ENCODE measurements at regions not wholly inside any gene's neighbourhood (a gene's known extent, or its start where the extent isn't known, plus 50 kb on each side); places are given as distances from the start of the nearest gene placed in this dataset.

GRCh38 chr3:106699122-106699521 is 678.1 kb upstream of the CCDC54 start:
- TF ChIP-seq POLR2AphosphoS5 (IDR thresholded peaks at IDR 0.05; ENCODE audit: low read depth) (no peak), SPI1 (IDR thresholded peaks at IDR 0.05; ENCODE audit: borderline replicate concordance, low read depth) (no peak), GABPA (IDR thresholded peaks at IDR 0.05; ENCODE audit: low read depth) (no peak), CTCF (IDR thresholded peaks at IDR 0.05; ENCODE audit: insufficient read depth, low read length) (no peak)
- TF ChIP-seq, protein P1, sequence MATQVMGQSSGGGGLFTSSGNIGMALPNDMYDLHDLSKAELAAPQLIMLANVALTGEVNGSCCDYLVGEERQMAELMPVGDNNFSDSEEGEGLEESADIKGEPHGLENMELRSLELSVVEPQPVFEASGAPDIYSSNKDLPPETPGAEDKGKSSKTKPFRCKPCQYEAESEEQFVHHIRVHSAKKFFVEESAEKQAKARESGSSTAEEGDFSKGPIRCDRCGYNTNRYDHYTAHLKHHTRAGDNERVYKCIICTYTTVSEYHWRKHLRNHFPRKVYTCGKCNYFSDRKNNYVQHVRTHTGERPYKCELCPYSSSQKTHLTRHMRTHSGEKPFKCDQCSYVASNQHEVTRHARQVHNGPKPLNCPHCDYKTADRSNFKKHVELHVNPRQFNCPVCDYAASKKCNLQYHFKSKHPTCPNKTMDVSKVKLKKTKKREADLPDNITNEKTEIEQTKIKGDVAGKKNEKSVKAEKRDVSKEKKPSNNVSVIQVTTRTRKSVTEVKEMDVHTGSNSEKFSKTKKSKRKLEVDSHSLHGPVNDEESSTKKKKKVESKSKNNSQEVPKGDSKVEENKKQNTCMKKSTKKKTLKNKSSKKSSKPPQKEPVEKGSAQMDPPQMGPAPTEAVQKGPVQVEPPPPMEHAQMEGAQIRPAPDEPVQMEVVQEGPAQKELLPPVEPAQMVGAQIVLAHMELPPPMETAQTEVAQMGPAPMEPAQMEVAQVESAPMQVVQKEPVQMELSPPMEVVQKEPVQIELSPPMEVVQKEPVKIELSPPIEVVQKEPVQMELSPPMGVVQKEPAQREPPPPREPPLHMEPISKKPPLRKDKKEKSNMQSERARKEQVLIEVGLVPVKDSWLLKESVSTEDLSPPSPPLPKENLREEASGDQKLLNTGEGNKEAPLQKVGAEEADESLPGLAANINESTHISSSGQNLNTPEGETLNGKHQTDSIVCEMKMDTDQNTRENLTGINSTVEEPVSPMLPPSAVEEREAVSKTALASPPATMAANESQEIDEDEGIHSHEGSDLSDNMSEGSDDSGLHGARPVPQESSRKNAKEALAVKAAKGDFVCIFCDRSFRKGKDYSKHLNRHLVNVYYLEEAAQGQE (IDR thresholded peaks at IDR 0.05; ENCODE audit: insufficient replicate concordance, low read depth) = no peak
- no peak for DNase-seq (ENCODE audit: low read depth in 1 of 2, low spot score in 1 of 2)
- Histone ChIP-seq H3K4me3 (replicated peaks; ENCODE audit: insufficient read depth, low read length) (no peak overlapping the region), H3K27me3 (ENCODE audit: insufficient read depth, poor library complexity, severe bottlenecking) (no peaks in the 10 kb centered on the region), H3K27ac (replicated peaks) (no peak overlapping the region)

- no peak for DNase-seq (ENCODE audit: low read depth in 1 of 2, low spot score in 1 of 2)
- no peak for TF ChIP-seq CTCF (IDR thresholded peaks at IDR 0.05; ENCODE audit: insufficient read depth, low read length)
- TF ChIP-seq, protein P1 (IDR thresholded peaks at IDR 0.05; ENCODE audit: insufficient replicate concordance, low read depth) = no peak
- no peak for TF ChIP-seq GABPA (IDR thresholded peaks at IDR 0.05; ENCODE audit: low read depth)
- TF ChIP-seq POLR2AphosphoS5 (IDR thresholded peaks at IDR 0.05; ENCODE audit: low read depth) = no peak
- TF ChIP-seq SPI1 (IDR thresholded peaks at IDR 0.05; ENCODE audit: borderline replicate concordance, low read depth) = no peak
- no peak overlapping the region for H3K4me3 ChIP-seq (replicated peaks; ENCODE audit: insufficient read depth, low read length)
- H3K27ac ChIP-seq (replicated peaks) = no peak overlapping the region
- no peaks in the 10 kb centered on the region for H3K27me3 ChIP-seq (ENCODE audit: insufficient read depth, poor library complexity, severe bottlenecking)
These were observed 676.3 kb upstream of the CCDC54 start for GRCh38 chr3:106700981-106701380.

DNA sequence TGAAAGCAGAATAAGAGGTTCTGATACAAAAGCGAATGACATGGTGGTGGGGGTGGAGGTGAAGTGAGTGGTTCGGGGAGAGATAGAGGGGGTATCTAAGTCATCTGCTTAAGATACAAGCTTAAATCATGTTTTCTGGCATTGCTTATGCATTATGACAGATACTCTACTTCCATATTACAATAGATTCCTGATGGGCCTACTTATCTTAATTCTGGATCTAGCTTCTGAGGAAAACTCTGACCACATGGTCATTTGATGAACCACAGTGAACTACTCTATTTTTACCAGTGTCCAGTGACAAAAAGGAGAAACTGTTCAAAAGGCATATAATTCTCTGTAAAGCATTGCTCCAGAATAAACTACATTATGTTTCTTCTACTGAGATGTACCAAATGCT is 673.7 kb upstream of the CCDC54 start:
- Histone ChIP-seq H3K27ac (replicated peaks) (no peak overlapping the region), H3K4me3 (replicated peaks; ENCODE audit: insufficient read depth, low read length) (no peak overlapping the region), H3K27me3 (ENCODE audit: insufficient read depth, poor library complexity, severe bottlenecking) (no peaks in the 10 kb centered on the region)
- TF ChIP-seq, protein P1 (IDR thresholded peaks at IDR 0.05; ENCODE audit: insufficient replicate concordance, low read depth) = no peak
- TF ChIP-seq GABPA (IDR thresholded peaks at IDR 0.05; ENCODE audit: low read depth) = no peak
- TF ChIP-seq CTCF (IDR thresholded peaks at IDR 0.05; ENCODE audit: insufficient read depth, low read length) = no peak
- no peak for TF ChIP-seq SPI1 (IDR thresholded peaks at IDR 0.05; ENCODE audit: borderline replicate concordance, low read depth)
- TF ChIP-seq POLR2AphosphoS5 (IDR thresholded peaks at IDR 0.05; ENCODE audit: low read depth) = no peak
- no peak for DNase-seq (ENCODE audit: low read depth in 1 of 2, low spot score in 1 of 2)

Measured in HL-60 (cell line).